ENCODE measurements at regions not wholly inside any gene's neighbourhood (a gene's known extent, or its start where the extent isn't known, plus 50 kb on each side); places are given as distances from the start of the nearest gene placed in this dataset.

DNA sequence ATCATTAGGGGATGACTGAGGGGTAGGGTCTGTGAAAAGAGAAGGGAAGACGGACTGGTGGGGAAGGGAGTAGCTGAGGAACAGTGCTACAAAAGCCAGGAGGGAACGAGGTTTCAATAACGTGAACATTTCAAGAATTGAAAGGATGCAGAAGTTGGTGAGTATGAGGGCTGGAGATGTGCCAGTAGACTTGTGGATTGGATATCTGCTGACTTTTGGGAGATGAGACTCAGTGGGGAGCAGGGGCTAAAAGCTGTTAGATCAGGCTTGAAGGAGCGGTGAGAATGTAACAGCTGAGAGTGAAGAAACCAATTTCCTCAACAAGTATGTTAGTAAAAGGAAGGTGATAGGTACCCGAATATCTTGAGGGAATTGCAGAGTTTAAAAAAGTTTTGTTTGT is 65.2 kb downstream of the GTPBP8 start:
- intact Hi-C loops (cut with DNase I; ENCODE audit: low total_unique reads) = no loop called here
- TF ChIP-seq POLR2AphosphoS5 (IDR thresholded peaks at IDR 0.05) (no peak), POLR2A (IDR thresholded peaks at IDR 0.05) (no peak), EP300 (IDR thresholded peaks at IDR 0.05; ENCODE audit: low read depth) (no peak)
- TF ChIP-seq, protein P1, sequence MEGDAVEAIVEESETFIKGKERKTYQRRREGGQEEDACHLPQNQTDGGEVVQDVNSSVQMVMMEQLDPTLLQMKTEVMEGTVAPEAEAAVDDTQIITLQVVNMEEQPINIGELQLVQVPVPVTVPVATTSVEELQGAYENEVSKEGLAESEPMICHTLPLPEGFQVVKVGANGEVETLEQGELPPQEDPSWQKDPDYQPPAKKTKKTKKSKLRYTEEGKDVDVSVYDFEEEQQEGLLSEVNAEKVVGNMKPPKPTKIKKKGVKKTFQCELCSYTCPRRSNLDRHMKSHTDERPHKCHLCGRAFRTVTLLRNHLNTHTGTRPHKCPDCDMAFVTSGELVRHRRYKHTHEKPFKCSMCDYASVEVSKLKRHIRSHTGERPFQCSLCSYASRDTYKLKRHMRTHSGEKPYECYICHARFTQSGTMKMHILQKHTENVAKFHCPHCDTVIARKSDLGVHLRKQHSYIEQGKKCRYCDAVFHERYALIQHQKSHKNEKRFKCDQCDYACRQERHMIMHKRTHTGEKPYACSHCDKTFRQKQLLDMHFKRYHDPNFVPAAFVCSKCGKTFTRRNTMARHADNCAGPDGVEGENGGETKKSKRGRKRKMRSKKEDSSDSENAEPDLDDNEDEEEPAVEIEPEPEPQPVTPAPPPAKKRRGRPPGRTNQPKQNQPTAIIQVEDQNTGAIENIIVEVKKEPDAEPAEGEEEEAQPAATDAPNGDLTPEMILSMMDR (IDR thresholded peaks at IDR 0.05) = no peak
- 72 to 80% methylated on average over 5 of the region's 5 CpGs for WGBS, 2 donors (ENCODE audit: low coverage in 1 of 2)
- Histone ChIP-seq H3K27ac (no peak overlapping the region), H3K4me3 (no peak overlapping the region), H3K27me3 (no peaks in the 10 kb centered on the region), H3K36me3 (no peaks in the 10 kb centered on the region), H3K9me3 (no peaks in the 10 kb centered on the region), H3K4me1 (peaks cover 0 to 9% (median 0%) of the 10 kb centered on the region in 4 donors)
- in situ Hi-C loops (cut with MboI; ENCODE audit: low pct_ligation_motif_present in 1 of 4, low pct_unique_long_range_greater_than_20kb in 1 of 4, low sequenced_read_pairs in 3 of 4) = loop anchor here in 2 of 4 donors (10.0 kb wide), 2 partner anchors 229 to 239 kb away; no protein-coding TSS in a partner anchor
- no peak for DNase-seq

DNA sequence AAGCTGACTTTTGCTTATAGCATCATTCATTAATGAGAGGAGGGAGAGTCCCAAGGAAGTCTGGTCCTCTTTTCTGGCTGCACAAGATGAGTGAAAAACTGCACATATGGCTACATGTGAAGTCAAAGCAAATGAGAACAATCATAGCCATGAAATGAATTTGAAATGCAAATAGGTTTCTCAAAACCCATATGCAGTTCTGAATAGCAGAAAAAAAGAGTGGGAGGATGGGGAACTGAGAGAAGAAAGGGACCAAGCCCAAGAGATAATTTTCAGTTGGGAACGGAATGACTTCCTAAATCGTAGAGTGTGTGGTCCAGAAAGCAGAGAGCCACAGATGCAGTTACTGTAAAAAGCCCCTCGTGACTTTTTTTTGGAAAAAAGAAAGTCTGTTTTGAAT is 66.3 kb downstream of the GTPBP8 start:
- 74 to 78% methylated on average over 3 of the region's 3 CpGs for WGBS, 2 donors (ENCODE audit: low coverage in 1 of 2)
- TF ChIP-seq POLR2A (IDR thresholded peaks at IDR 0.05) = no peak
- TF ChIP-seq POLR2AphosphoS5 (IDR thresholded peaks at IDR 0.05) = no peak
- TF ChIP-seq, protein P1 (IDR thresholded peaks at IDR 0.05) = no peak
- no peak for TF ChIP-seq EP300 (IDR thresholded peaks at IDR 0.05; ENCODE audit: low read depth)
- DNase-seq = no peak
- no peaks in the 10 kb centered on the region for H3K36me3 ChIP-seq
- no peak overlapping the region for H3K27ac ChIP-seq
- no peak overlapping the region for H3K4me3 ChIP-seq
- no peaks in the 10 kb centered on the region for H3K9me3 ChIP-seq
- in situ Hi-C loops (cut with MboI; ENCODE audit: low pct_ligation_motif_present in 1 of 4, low pct_unique_long_range_greater_than_20kb in 1 of 4, low sequenced_read_pairs in 3 of 4) (loop anchor here in 2 of 4 donors (10.0 kb wide), 2 partner anchors 228 to 238 kb away; no protein-coding TSS in a partner anchor), intact Hi-C loops (cut with DNase I; ENCODE audit: low total_unique reads) (no loop called here)
- no peaks in the 10 kb centered on the region for H3K27me3 ChIP-seq
- H3K4me1 ChIP-seq = peaks cover 0 to under 1% (median 0%) of the 10 kb centered on the region in 4 donors

DNA sequence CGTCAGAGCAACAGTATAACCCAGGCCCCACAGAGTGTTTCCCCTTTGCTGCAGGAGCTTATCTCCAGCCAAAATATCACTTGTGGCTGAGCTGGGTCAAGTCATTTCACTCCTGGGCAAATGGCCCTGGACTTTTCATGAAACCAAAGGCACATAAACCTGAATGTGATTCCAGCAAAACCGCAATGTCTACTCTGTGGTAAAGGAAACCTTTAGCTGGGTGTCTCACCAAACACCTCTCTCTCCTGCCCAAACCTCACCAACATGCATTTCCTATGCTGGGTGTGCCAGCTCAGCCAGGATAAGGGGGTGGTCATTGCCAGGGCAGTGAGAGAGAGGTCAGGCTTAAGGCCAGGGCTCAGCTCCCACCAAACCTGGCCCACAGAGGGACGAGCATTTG is 67.4 kb downstream of the GTPBP8 start:
- Histone ChIP-seq H3K27ac (no peak overlapping the region), H3K27me3 (no peaks in the 10 kb centered on the region), H3K9me3 (no peaks in the 10 kb centered on the region), H3K4me1 (no peaks in the 10 kb centered on the region), H3K4me3 (no peak overlapping the region), H3K36me3 (no peaks in the 10 kb centered on the region)
- TF ChIP-seq EP300 (IDR thresholded peaks at IDR 0.05; ENCODE audit: low read depth) = no peak
- TF ChIP-seq POLR2A (IDR thresholded peaks at IDR 0.05) = no peak
- TF ChIP-seq POLR2AphosphoS5 (IDR thresholded peaks at IDR 0.05) = no peak
- TF ChIP-seq, protein P1 (IDR thresholded peaks at IDR 0.05) = no peak
- in situ Hi-C loops (cut with MboI; ENCODE audit: low pct_ligation_motif_present in 1 of 4, low pct_unique_long_range_greater_than_20kb in 1 of 4, low sequenced_read_pairs in 3 of 4) = loop anchor here in 2 of 4 donors (10.0 kb wide), 2 partner anchors 227 to 237 kb away; no protein-coding TSS in a partner anchor
- intact Hi-C loops (cut with DNase I; ENCODE audit: low total_unique reads) = no loop called here
- DNase-seq = no peak
- WGBS, 2 donors (ENCODE audit: low coverage in 1 of 2) = 78 to 90% methylated on average over 2 to 3 of the region's 3 CpGs

DNA sequence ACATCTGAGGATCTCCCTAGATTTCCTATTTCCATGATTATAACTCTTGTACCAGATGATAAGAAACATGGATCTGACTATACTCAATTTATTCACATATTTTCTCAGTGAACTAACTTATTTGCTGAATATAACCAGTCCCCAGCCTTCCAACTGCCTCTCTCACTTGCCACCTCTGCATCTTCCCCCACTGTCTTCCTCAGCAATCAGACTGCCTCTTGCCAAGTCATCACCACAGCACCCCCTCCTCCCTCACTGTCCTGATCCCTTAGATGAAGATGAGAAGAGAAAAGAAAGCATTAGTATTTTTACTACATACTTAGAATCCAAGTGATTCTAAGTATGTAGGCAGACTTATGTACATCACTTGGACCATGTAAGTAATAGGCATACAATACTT is 71.9 kb downstream of the GTPBP8 start:
- TF ChIP-seq, protein P1 (IDR thresholded peaks at IDR 0.05) = no peak
- TF ChIP-seq POLR2AphosphoS5 (IDR thresholded peaks at IDR 0.05) = no peak
- Histone ChIP-seq H3K4me1 (no peaks in the 10 kb centered on the region), H3K27me3 (no peaks in the 10 kb centered on the region), H3K36me3 (no peaks in the 10 kb centered on the region), H3K4me3 (no peak overlapping the region), H3K9me3 (no peaks in the 10 kb centered on the region), H3K27ac (no peak overlapping the region)
- in situ Hi-C loops (cut with MboI; ENCODE audit: low pct_ligation_motif_present in 1 of 4, low pct_unique_long_range_greater_than_20kb in 1 of 4, low sequenced_read_pairs in 3 of 4) (no loop called here), intact Hi-C loops (cut with DNase I; ENCODE audit: low total_unique reads) (no loop called here)
- DNase-seq = no peak

Measured in transverse colon (tissue), 4 donors.